HL-60 (cell line): ENCODE measurements at regions not wholly inside any gene's neighbourhood (a gene's known extent, or its start where the extent isn't known, plus 50 kb on each side); places are given as distances from the start of the nearest gene placed in this dataset.

Experiments
- DNase-seq, 2 experiments: peaks; one replicate each; pipeline ENCODE4 v3.0.0-alpha.2; 2010 to 2020; ENCODE audit warnings: low read depth in 1 of 2, low spot score in 1 of 2
- H3K27ac ChIP-seq: fragments of 250-450 bp; sonication (Bioruptor Pico); replicated peaks from 2 replicates; pipeline ENCODE4 v1.5.1; 2020; ENCODE audit warnings: mild to moderate bottlenecking, moderate library complexity
- H3K27me3 ChIP-seq: fragments of 250-450 bp; sonication (Bioruptor Pico); 2 replicates; pipeline ENCODE4 v1.5.1; 2021; ENCODE audit warnings: mild to moderate bottlenecking, moderate library complexity; ENCODE audit not compliant: insufficient read depth, poor library complexity, severe bottlenecking
- H3K4me3 ChIP-seq: replicated peaks from 2 replicates; pipeline ENCODE4 v1.5.1; 2011; ENCODE audit warnings: mild to moderate bottlenecking, control low read depth, low read length; ENCODE audit not compliant: insufficient read depth
- GABPA ChIP-seq: IDR thresholded peaks from 2 replicates; pipeline ENCODE4 v1.6.1; 2012; ENCODE audit warnings: low read depth
- POLR2AphosphoS5 ChIP-seq: IDR thresholded peaks from 2 replicates; pipeline ENCODE4 v1.6.1; 2012; ENCODE audit warnings: low read depth
- SPI1 ChIP-seq: IDR thresholded peaks from 2 replicates; pipeline ENCODE4 v1.6.1; 2012; ENCODE audit warnings: low read depth, mild to moderate bottlenecking, borderline replicate concordance
- TF ChIP-seq, protein P1 (sequence below): IDR thresholded peaks from one replicate; pipeline ENCODE4 v1.5.1; 2011; ENCODE audit warnings: low read length, control low read depth, inconsistent platforms; ENCODE audit not compliant: insufficient read depth
- TF ChIP-seq, protein P2 (sequence below): IDR thresholded peaks from 2 replicates; pipeline ENCODE4 v1.6.1; 2012; ENCODE audit warnings: low read depth; ENCODE audit not compliant: insufficient replicate concordance

DNA sequence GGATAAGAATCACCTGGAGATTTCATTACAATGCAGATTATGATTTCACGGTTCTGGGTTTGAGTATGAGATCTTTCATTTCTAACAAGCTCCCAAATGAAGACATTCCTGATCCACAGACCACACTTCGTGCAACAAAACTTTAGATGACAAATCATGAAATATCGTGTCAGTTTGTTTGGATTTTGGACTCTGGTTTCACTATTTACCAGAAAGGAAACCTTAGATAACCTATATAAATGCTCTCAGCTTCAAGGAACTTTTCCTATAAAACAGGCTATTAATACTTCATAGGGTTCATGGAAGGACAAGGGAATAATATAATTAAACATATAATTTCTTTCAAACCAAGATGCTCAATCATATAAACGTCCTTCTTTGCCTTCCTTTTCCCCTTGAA is 930.5 kb upstream of the SLC10A2 start:
- Histone ChIP-seq H3K4me3 (no peak overlapping the region), H3K27ac (no peak overlapping the region), H3K27me3 (no peaks in the 10 kb centered on the region)
- TF ChIP-seq, protein P1, sequence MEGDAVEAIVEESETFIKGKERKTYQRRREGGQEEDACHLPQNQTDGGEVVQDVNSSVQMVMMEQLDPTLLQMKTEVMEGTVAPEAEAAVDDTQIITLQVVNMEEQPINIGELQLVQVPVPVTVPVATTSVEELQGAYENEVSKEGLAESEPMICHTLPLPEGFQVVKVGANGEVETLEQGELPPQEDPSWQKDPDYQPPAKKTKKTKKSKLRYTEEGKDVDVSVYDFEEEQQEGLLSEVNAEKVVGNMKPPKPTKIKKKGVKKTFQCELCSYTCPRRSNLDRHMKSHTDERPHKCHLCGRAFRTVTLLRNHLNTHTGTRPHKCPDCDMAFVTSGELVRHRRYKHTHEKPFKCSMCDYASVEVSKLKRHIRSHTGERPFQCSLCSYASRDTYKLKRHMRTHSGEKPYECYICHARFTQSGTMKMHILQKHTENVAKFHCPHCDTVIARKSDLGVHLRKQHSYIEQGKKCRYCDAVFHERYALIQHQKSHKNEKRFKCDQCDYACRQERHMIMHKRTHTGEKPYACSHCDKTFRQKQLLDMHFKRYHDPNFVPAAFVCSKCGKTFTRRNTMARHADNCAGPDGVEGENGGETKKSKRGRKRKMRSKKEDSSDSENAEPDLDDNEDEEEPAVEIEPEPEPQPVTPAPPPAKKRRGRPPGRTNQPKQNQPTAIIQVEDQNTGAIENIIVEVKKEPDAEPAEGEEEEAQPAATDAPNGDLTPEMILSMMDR, result no peak
- TF ChIP-seq POLR2AphosphoS5, result no peak
- no peak for DNase-seq

DNA sequence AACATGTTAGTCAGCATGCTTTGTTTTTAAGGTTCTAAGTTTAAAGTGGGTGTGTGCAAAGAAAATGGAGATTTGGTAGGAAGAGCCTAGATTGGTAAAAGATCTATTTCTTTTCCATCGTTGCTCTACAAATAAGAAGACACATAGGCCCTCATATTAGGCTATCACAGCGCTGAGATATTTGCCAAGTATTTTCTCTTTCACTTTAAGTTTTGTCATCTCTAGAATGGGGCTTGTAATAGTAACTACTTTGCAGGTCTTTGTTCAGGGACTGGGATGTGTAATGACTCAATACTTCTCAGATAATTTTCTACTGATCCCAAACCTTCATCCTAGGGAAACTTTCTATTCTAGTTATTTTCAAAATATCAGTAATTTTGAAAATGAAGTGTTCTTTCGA is 917.7 kb upstream of the SLC10A2 start:
- DNase-seq, result no peak
- Histone ChIP-seq H3K27ac (no peak overlapping the region), H3K4me3 (no peak overlapping the region), H3K27me3 (no peaks in the 10 kb centered on the region)
- TF ChIP-seq, protein P1, result no peak
- TF ChIP-seq GABPA (no peak), SPI1 (no peak), POLR2AphosphoS5 (no peak)
- TF ChIP-seq, protein P2, sequence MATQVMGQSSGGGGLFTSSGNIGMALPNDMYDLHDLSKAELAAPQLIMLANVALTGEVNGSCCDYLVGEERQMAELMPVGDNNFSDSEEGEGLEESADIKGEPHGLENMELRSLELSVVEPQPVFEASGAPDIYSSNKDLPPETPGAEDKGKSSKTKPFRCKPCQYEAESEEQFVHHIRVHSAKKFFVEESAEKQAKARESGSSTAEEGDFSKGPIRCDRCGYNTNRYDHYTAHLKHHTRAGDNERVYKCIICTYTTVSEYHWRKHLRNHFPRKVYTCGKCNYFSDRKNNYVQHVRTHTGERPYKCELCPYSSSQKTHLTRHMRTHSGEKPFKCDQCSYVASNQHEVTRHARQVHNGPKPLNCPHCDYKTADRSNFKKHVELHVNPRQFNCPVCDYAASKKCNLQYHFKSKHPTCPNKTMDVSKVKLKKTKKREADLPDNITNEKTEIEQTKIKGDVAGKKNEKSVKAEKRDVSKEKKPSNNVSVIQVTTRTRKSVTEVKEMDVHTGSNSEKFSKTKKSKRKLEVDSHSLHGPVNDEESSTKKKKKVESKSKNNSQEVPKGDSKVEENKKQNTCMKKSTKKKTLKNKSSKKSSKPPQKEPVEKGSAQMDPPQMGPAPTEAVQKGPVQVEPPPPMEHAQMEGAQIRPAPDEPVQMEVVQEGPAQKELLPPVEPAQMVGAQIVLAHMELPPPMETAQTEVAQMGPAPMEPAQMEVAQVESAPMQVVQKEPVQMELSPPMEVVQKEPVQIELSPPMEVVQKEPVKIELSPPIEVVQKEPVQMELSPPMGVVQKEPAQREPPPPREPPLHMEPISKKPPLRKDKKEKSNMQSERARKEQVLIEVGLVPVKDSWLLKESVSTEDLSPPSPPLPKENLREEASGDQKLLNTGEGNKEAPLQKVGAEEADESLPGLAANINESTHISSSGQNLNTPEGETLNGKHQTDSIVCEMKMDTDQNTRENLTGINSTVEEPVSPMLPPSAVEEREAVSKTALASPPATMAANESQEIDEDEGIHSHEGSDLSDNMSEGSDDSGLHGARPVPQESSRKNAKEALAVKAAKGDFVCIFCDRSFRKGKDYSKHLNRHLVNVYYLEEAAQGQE, result no peak

DNA sequence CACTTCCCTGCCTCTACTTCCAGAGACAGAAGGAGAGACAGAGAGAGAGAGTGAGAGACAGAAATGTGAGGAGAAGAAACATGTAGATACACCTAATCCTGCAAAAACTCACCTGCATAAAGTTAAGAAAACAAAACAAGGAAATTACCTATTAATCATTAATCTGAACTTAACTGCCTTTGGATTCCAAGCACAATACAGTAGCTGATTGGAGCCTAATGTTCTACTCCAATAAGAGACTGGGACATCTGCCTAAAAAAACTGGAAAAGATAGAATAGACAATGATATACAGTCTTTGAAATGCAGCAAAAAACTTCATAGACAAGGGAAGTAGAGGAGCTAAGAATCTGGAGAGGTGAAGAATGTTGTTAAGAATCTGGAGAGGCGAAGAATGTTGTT is 910.2 kb upstream of the SLC10A2 start:
- no peak for DNase-seq
- H3K27me3 ChIP-seq, result no peaks in the 10 kb centered on the region
- H3K4me3 ChIP-seq, result no peak overlapping the region
- TF ChIP-seq, protein P2, result no peak
- TF ChIP-seq SPI1, result no peak
- TF ChIP-seq, protein P1, result no peak
- TF ChIP-seq GABPA, result no peak
- TF ChIP-seq POLR2AphosphoS5, result no peak
- no peak overlapping the region for H3K27ac ChIP-seq

DNA sequence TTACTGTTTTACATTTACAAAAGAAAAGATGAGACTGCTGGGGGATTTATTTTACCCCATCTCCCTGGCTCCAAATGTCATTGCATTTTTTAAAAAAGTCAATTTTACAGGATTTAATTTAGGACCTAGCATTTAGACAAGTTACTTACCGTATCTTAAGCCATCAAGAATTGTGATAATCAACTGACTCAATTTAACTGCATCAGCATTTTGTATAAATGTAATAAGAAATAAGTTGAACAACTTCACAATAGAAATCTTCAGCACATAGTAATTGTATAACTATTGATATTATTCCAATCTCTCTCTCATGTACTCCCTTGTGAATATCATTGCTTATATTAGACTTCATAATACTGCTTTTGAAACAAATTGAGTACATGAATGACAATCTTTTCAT is 907.5 kb upstream of the SLC10A2 start:
- Histone ChIP-seq H3K27me3 (no peaks in the 10 kb centered on the region), H3K4me3 (no peak overlapping the region), H3K27ac (no peak overlapping the region)
- DNase-seq, result no peak
- TF ChIP-seq GABPA (no peak), POLR2AphosphoS5 (no peak), SPI1 (no peak)
- TF ChIP-seq, protein P1, result no peak
- TF ChIP-seq, protein P2, result no peak
